ENCODE measurements at regions not wholly inside any gene's neighbourhood (a gene's known extent, or its start where the extent isn't known, plus 50 kb on each side); places are given as distances from the start of the nearest gene placed in this dataset.

DNA sequence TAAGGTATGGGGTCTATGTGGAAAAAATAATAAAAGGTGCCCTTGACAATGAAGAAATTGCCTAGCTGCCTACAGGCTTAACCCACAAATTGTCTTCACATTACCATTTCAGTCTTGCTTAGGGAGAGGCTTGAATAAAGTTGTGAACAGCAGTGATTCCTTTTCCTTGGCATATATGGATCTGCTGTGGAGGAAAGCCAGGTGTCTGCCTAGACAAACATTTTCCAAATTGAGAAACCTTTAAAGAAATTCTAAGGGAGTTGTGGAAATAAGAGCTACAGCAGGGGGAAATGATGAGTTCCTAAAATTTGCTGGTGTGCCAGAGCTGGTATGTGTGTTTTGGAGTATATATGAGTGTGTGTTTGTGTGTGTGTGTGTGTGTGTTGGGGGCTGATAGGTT is 452.1 kb downstream of the NTRK3 start:
- TF ChIP-seq, protein P1, sequence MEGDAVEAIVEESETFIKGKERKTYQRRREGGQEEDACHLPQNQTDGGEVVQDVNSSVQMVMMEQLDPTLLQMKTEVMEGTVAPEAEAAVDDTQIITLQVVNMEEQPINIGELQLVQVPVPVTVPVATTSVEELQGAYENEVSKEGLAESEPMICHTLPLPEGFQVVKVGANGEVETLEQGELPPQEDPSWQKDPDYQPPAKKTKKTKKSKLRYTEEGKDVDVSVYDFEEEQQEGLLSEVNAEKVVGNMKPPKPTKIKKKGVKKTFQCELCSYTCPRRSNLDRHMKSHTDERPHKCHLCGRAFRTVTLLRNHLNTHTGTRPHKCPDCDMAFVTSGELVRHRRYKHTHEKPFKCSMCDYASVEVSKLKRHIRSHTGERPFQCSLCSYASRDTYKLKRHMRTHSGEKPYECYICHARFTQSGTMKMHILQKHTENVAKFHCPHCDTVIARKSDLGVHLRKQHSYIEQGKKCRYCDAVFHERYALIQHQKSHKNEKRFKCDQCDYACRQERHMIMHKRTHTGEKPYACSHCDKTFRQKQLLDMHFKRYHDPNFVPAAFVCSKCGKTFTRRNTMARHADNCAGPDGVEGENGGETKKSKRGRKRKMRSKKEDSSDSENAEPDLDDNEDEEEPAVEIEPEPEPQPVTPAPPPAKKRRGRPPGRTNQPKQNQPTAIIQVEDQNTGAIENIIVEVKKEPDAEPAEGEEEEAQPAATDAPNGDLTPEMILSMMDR (conservative IDR thresholded peaks at IDR 0.05; ENCODE audit: low read depth in 2 of 2): no peak
- no peak for TF ChIP-seq POLR2AphosphoS5 (IDR thresholded peaks at IDR 0.05; ENCODE audit: low read depth)
